Astrocyte (in vitro differentiated cells and primary cell): ENCODE measurements at regions not wholly inside any gene's neighbourhood (a gene's known extent, or its start where the extent isn't known, plus 50 kb on each side); places are given as distances from the start of the nearest gene placed in this dataset.

Experiments used
- EZH2 ChIP-seq: IDR thresholded peaks from 2 replicates; pipeline ENCODE4 v1.6.1; 2012; ENCODE audit warnings: mild to moderate bottlenecking, low read length, inconsistent platforms; ENCODE audit not compliant: insufficient read depth
- TF ChIP-seq, protein P1 (sequence below): IDR thresholded peaks from 2 replicates; pipeline ENCODE4 v1.5.1; 2011; ENCODE audit warnings: low read depth, mild to moderate bottlenecking, inconsistent platforms, low read length, moderate library complexity; ENCODE audit not compliant: insufficient read depth

DNA sequence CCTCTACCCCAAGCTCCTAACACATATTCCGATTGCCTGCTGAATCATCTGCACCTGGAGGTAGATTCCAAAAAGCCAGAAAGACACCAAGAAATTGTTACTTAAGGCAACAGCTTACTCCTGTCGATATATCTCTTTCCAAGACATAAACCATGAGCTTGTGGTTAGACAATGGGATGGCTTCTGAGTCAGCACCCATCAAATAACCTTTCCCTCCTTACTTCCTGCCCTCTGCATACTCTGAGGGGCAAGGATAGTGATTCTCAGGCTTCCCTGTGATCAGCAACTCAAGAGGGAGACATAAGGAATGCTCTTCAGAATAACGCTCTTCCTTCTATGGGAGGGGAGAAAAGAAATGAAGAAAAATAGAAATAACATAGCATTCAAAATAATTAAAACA, 70.9 kb downstream of the TMEM215 start:
- TF ChIP-seq, protein P1, sequence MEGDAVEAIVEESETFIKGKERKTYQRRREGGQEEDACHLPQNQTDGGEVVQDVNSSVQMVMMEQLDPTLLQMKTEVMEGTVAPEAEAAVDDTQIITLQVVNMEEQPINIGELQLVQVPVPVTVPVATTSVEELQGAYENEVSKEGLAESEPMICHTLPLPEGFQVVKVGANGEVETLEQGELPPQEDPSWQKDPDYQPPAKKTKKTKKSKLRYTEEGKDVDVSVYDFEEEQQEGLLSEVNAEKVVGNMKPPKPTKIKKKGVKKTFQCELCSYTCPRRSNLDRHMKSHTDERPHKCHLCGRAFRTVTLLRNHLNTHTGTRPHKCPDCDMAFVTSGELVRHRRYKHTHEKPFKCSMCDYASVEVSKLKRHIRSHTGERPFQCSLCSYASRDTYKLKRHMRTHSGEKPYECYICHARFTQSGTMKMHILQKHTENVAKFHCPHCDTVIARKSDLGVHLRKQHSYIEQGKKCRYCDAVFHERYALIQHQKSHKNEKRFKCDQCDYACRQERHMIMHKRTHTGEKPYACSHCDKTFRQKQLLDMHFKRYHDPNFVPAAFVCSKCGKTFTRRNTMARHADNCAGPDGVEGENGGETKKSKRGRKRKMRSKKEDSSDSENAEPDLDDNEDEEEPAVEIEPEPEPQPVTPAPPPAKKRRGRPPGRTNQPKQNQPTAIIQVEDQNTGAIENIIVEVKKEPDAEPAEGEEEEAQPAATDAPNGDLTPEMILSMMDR, result no peak
- no peak for TF ChIP-seq EZH2
